HepG2 (cell line): ENCODE measurements at regions not wholly inside any gene's neighbourhood (a gene's known extent, or its start where the extent isn't known, plus 50 kb on each side); places are given as distances from the start of the nearest gene placed in this dataset.
A peak's percentile ranks its signal among the peaks of the same experiment; 100 is the strongest.

ENCODE experiments used
- ATAC-seq: fragments of 200-7000 bp; cut with Tn5 transposase; 3 replicates; pipeline ENCODE4 v1.9.1; 2020; ENCODE audit warnings: mild to moderate bottlenecking, moderate library complexity
- BruUV-seq: library from RNA; stranded (reverse); fragments of 400-500 nt; replicated peaks from 2 replicates; lab custom pipeline; 2021; lab: Mats Ljungman, UMichigan
- CTCF ChIA-PET: fragments of 300-600 bp; formaldehyde crosslinking; extraction: SDS; loops from one replicate; lab custom pipeline; 2021; ENCODE audit warnings: low total read pairs, inconsistent platforms, low intra/inter-chr PET ratio; lab: Yijun Ruan, JAX
- POLR2A ChIA-PET: fragments of 350-600 bp; sonication (Branson Sonifier 250); formaldehyde crosslinking; loops from one replicate; lab custom pipeline; 2020; ENCODE audit warnings: antibody characterized with exemption, inconsistent platforms; lab: Yijun Ruan, JAX
- DNase-seq: peaks from one replicate; pipeline ENCODE4 v3.0.0-alpha.2; 2015; ENCODE audit warnings: low spot score
- FAIRE-seq: peaks from 3 replicates; lab custom pipeline; 2011; peaks lifted over from hg19 to GRCh38; lab: Jason Lieb, UNC
- H2AFZ ChIP-seq: one replicate; pipeline ENCODE4 v1.6.1; 2011; ENCODE audit warnings: low read length, inconsistent platforms
- H3K27ac ChIP-seq: fragments of 300-600 bp; 3 replicates; pipeline ENCODE4 v1.8.0; 2011; ENCODE audit warnings: mixed run types, mild to moderate bottlenecking, mixed read lengths, low read length, inconsistent platforms; ENCODE audit not compliant: insufficient read depth; ENCODE audit errors: extremely low read length
- H3K27me3 ChIP-seq, 2 experiments: fragments of 200-600 bp in 1 of 2; 2 replicates in 1 of 2; 3 replicates in 1 of 2; pipeline versions ENCODE4 v1.6.0 to v1.8.0; 2011; ENCODE audit warnings: low read length in 2 of 2, mild to moderate bottlenecking in 2 of 2, moderate library complexity in 2 of 2, inconsistent platforms in 1 of 2; ENCODE audit not compliant: insufficient read depth in 2 of 2, control insufficient read depth in 1 of 2
- H3K36me3 ChIP-seq, 2 experiments: fragments of 200-600 bp in 1 of 2; replicated peaks in 1 of 2; 2 replicates in 1 of 2; 3 replicates in 1 of 2; pipeline versions ENCODE4 v1.5.1 to v1.8.0; 2011; ENCODE audit warnings: low read length in 2 of 2, inconsistent platforms in 1 of 2; ENCODE audit not compliant: insufficient read depth in 2 of 2, control insufficient read depth in 1 of 2
- H3K4me1 ChIP-seq: 2 replicates; pipeline ENCODE4 v1.5.1; 2012; ENCODE audit warnings: low read length, inconsistent platforms; ENCODE audit not compliant: insufficient read depth
- H3K4me2 ChIP-seq: 2 replicates; pipeline ENCODE4 v1.6.0; 2011; ENCODE audit warnings: low read depth, low read length, inconsistent platforms
- H3K4me3 ChIP-seq, 3 experiments: fragments of 200-600 bp in 1 of 3; sonication (generic), shearing (Covaris generic) in 1 of 3; replicated peaks in 1 of 3; 2 replicates each; pipeline ENCODE4 v1.5.1; 2011 to 2016; ENCODE audit warnings: low read length in 3 of 3, inconsistent platforms in 2 of 3, low read depth in 2 of 3, mild to moderate bottlenecking in 2 of 3, control low read depth in 1 of 3, mixed read lengths in 1 of 3; ENCODE audit not compliant: insufficient read depth in 1 of 3
- H3K79me2 ChIP-seq: one replicate; pipeline ENCODE4 v1.6.1; 2011; ENCODE audit warnings: low read length, inconsistent platforms; ENCODE audit not compliant: insufficient read depth
- H3K9ac ChIP-seq: 2 replicates; pipeline ENCODE4 v1.6.0; 2011; ENCODE audit warnings: mild to moderate bottlenecking, low read depth, low read length, inconsistent platforms; ENCODE audit not compliant: insufficient read depth
- H3K9me3 ChIP-seq: 2 replicates; pipeline ENCODE4 v1.5.1; 2012; ENCODE audit warnings: mild to moderate bottlenecking, low read length
- H4K20me1 ChIP-seq: 2 replicates; pipeline ENCODE4 v1.6.0; 2011; ENCODE audit warnings: inconsistent platforms, mild to moderate bottlenecking, low read length, moderate library complexity; ENCODE audit not compliant: insufficient read depth
- CCAR2 ChIP-seq: fragments of 200-400 bp; formaldehyde crosslinking; optimal IDR thresholded peaks from 2 replicates; pipeline ENCODE3; 2018; ENCODE audit warnings: low read depth, mild to moderate bottlenecking, low read length, moderate library complexity
- GABPA ChIP-seq, 2 experiments: IDR thresholded peaks; 2 replicates each; pipeline ENCODE4 v1.6.1; 2011 to 2016; ENCODE audit warnings: low read depth in 2 of 2, low read length in 1 of 2, missing biosample characterization in 1 of 2, missing genetic modification characterization in 1 of 2
- GRHL1 ChIP-seq: sonication (generic); formaldehyde crosslinking; conservative IDR thresholded peaks from 2 replicates; pipeline ENCODE4 v1.8.0; 2022; ENCODE audit warnings: missing genetic modification reagents
- HIVEP1 ChIP-seq: sonication (generic); formaldehyde crosslinking; IDR thresholded peaks from 2 replicates; pipeline ENCODE4 v1.4.0; 2020; ENCODE audit warnings: mild to moderate bottlenecking, missing genetic modification reagents
- SKI ChIP-seq: fragments of 450-650 bp; IDR thresholded peaks from one replicate; pipeline ENCODE4 v1.6.1; 2018; ENCODE audit warnings: mild to moderate bottlenecking; ENCODE audit not compliant: partially characterized antibody
- TEAD2 ChIP-seq: sonication (generic); formaldehyde crosslinking; IDR thresholded peaks from 2 replicates; pipeline ENCODE4 v1.9.0; 2021; ENCODE audit warnings: missing genetic modification reagents
- ZBTB39 ChIP-seq: sonication (generic); formaldehyde crosslinking; IDR thresholded peaks from 2 replicates; pipeline ENCODE4 v1.5.0; 2020; ENCODE audit warnings: missing genetic modification reagents
- ZNF83 ChIP-seq: sonication (generic); formaldehyde crosslinking; IDR thresholded peaks from 2 replicates; pipeline ENCODE4 v1.4.0; 2020; ENCODE audit warnings: missing genetic modification reagents, mild to moderate bottlenecking, borderline replicate concordance
- WGBS: methylation state at CpG from one replicate; pipeline ENCODE4 v1.1.6; 2017; ENCODE audit warnings: low lambda C conversion rate; 5-methylcytosine and 5-hydroxymethylcytosine counted together
- in situ Hi-C: cut with HindIII; loops from 2 replicates; pipeline ENCODE4 v1.10.0; 2017; ENCODE audit warnings: low pct_unique_long_range_greater_than_20kb; ENCODE audit not compliant: extremely low pct_ligation_motif_present
- intact Hi-C: fragments of 100-400 bp; cut with micrococcal nuclease; formaldehyde crosslinking; loops from one replicate; pipeline ENCODE4 v1.10.0; 2022; ENCODE audit not compliant: unreplicated experiment

- Histone ChIP-seq H3K27me3 (peaks cover 25 to 87% of the 10 kb centered on the region in 2 experiments), H3K79me2 (no peaks in the 10 kb centered on the region), H3K4me2 (no peak overlapping the region), H3K4me1 (no peaks in the 10 kb centered on the region), H3K9me3 (peaks cover 2% of the 10 kb centered on the region; the same call in 1 of the 2 replicates), H3K36me3 (no peaks in the 10 kb centered on the region), H3K4me3 (no peak overlapping the region), H3K9ac (no peak overlapping the region), H3K27ac (no peak overlapping the region), H2AFZ (no peak overlapping the region), H4K20me1 (peaks cover 11% of the 10 kb centered on the region; the same call in 1 of the 2 replicates)
- POLR2A ChIA-PET: no interaction called here
- no TSS peak for BruUV-seq
- 20% methylated on average over 18 of the region's 22 CpGs for WGBS
- in situ Hi-C loops (no loop called here), intact Hi-C loops (no loop called here)
- ATAC-seq: no peak
- FAIRE-seq: no peak
- TF ChIP-seq TEAD2 (CRISPR knock-in tag) (no peak), GABPA (IDR thresholded peaks at IDR 0.05; ENCODE audit: low read depth, low read length) (0 out of 2 replicates have a peak, but pooled peaks have one; percentile 9), GABPA (CRISPR knock-in tag; IDR thresholded peaks at IDR 0.05; ENCODE audit: low read depth) (no peak)
- CTCF ChIA-PET: no interaction called here
- no peak for DNase-seq
These were observed 57.7 kb upstream of the ACSF3 start for GRCh38 chr16:89035669-89036570.

GRCh38 chr16:89036776-89037175 lies 56.9 kb upstream of the ACSF3 start:
- intact Hi-C loops (no loop called here), in situ Hi-C loops (no loop called here)
- Histone ChIP-seq H3K4me1 (no peaks in the 10 kb centered on the region), H3K79me2 (no peaks in the 10 kb centered on the region), H3K4me3 (no peak overlapping the region), H3K9ac (no peak overlapping the region), H4K20me1 (peaks cover 11% of the 10 kb centered on the region; the same call in 1 of the 2 replicates), H3K9me3 (no peaks in the 10 kb centered on the region), H3K4me2 (no peak overlapping the region), H3K27ac (no peak overlapping the region), H2AFZ (no peak overlapping the region), H3K36me3 (no peaks in the 10 kb centered on the region), H3K27me3 (peaks cover 27 to 93% of the 10 kb centered on the region in 2 experiments)
- no peak for ATAC-seq
- no peak for FAIRE-seq
- TF ChIP-seq GRHL1 (CRISPR knock-in tag): no peak
- TF ChIP-seq ZBTB39 (CRISPR knock-in tag): no peak
- 0 out of 2 replicates have a peak, but pooled peaks have one; percentile 2 for TF ChIP-seq HIVEP1 (CRISPR knock-in tag)
- no peak for TF ChIP-seq CCAR2
- TF ChIP-seq SKI: no peak
- TF ChIP-seq ZNF83 (CRISPR knock-in tag): no peak
- no peak for DNase-seq
- 36% methylated on average over 15 of the region's 15 CpGs for WGBS
- BruUV-seq: no TSS peak
- POLR2A ChIA-PET: no interaction called here
- CTCF ChIA-PET: no interaction called here
